ENCODE measurements at regions not wholly inside any gene's neighbourhood (a gene's known extent, or its start where the extent isn't known, plus 50 kb on each side); places are given as distances from the start of the nearest gene placed in this dataset.
"Not testable (repeated sequence)": the region's sequence is repeated elsewhere in the genome, so short reads cannot be mapped to it uniquely, and the experiment has no call there.

DNA sequence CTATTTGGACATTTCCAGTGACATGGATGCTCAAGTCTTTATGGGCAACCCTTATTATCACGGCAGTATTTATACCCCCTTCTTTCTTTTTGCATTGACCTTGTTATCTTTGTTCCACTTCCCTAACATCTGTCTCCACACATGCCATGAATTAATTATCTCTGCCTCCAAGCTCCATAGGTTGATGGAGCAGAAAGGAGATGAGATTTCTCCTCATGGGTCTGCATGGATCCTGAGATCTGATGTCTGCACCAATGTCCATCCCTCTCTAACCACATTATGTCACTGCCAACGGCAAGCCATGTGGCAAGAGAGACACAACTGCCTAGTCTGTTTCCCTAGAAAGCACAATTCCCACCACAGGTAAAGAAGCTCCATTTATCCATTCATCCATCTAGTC is 416.8 kb upstream of the ASIC2 start:
- no peak for DNase-seq

- no peak for DNase-seq
Measured at GRCh38 chr17:33712120-33712519, 419.0 kb upstream of the ASIC2 start.

GRCh38 chr17:33716957-33717356 is 423.9 kb upstream of the ASIC2 start:
- no peak for DNase-seq

- not testable (repeated sequence) for DNase-seq
Measured at GRCh38 chr17:33723736-33724135, 430.6 kb upstream of the ASIC2 start.

GRCh38 chr17:33725675-33726271 is 432.7 kb upstream of the ASIC2 start:
- no peak for DNase-seq

DNA sequence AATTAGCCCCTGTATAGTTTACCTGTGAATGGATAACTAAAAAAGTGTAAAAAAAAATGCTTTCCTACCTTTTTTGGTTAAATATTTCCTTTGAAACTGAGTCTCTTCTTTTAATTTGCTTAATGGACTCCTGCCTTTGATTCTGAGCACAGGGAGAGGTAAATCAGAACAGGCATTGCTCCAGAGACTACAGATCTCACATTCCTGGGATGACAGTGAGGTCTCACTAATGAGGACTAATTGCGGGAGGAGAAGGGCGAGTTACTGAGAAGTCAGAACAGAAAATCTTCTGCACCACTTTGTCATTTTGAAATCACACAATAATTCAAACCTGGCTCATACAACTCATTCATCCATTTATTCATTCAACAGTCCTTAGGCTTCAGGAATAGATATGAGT is 437.0 kb upstream of the ASIC2 start:
- no peak for DNase-seq

DNA sequence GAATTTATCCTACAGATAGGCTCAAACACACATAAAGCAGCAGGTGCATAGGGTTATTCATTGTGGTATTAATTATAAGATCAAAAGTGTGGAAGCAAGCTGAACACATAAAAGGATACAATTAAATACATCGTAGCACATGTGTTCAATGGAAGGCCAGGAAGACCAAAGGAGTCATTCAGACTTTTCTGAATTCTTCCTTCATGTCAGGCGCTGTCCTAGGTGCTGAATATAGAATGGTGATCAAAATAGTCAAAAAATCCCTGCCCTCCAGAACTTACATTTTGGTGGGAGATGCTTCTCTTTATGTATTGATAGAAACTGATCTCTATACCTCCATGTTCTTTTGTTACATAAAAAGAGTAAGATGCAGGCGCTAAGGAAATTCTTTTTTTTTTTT is 439.0 kb upstream of the ASIC2 start:
- no peak for DNase-seq

- no peak for DNase-seq
Measured at GRCh38 chr17:33739714-33740113, 446.6 kb upstream of the ASIC2 start.

GRCh38 chr17:33745047-33745760 is 452.1 kb upstream of the ASIC2 start:
- DNase-seq: no peak

DNA sequence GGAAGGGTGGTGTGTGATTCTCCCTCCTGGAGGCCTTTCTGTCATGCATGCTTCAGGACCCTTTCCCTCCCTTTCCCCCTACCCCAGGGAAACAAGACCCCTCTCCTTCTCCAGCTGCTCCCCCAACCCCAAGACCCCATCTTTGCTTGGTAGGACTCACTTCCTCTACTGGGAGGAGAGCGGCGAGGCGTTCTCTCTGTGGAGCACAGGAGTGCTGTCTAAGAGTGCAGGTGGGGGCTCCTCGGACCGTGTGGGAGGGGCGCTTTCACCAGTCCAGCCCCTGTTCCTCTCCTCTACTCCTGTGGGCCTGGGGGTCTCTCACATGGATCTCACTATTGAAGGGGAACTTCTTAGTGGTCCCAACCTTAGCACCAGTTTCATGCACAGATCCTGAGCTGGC is 456.1 kb upstream of the ASIC2 start:
- DNase-seq: no peak

DNA sequence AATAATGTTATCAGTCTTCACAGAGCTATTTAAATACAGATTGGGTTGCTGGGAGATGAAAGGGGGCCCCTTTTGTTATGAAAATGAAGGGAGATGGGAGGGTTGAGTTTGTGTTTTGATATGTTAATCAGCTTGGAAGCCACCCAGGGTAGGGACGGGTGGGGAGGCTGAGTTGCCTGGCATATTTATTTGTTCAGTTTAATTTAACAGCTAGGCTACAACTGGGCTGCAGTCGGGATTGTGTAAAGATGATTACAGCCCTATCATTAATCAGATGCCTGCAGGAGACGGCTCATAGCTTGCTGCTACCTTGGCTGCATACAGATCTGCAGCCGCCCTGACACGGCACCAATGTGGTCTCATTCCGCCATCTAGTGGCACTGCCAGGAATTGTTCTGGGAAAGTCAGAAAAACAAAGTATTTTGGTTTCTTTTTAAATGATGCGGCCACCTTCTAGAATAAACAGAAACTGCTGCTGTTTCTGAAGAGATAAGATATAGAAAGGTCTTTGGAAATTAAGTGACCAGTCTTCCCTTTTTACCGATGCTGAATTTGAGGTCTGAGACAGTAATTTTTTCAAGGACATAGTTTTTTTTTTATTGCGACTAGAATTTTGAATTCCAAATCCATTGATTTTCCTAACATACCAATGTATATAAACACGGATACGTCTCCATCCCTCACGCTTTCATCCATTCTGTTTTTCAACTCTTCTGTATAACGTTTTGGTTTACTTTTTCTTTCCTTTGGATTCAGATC is 458.0 kb upstream of the ASIC2 start:
- DNase-seq: peak; percentile 62

DNA sequence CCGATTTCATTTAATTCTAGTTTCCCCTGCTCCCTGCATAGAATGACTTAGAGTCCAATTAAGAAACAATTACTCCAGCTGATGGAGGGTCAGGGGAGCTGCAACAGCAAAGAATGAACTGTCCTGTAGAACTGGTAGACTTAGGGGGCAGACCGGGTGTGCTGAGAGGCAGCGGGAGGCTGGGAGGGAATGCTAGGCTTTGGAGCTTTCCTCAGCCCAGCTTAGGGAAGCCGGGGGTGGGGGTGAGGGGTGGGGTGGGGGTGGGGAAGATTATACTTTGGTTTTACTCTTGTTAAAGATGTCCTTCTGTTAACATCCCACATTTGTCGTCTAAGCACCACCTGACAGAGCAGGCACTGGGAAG is 458.6 kb upstream of the ASIC2 start:
- DNase-seq: no peak

DNA sequence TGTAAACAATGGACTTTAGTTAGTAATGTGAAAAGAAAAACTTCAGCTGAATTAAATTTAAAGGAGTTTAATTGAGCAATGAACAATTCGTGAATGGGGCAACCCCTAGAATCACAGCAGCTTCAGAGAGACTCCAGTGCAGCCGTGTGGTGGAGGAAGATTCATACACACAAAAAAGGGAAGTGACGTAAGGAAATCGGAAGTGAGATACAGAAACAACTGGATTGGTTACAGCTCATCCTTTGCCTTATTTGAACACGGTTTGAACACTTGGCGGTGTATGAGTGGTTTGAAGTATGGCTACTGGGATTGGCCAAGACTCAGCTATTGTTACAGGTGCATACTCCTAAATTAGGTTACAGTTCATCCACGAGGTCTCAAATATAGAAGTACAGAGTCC is 460.4 kb upstream of the ASIC2 start:
- no peak for DNase-seq

- no peak for DNase-seq
Measured at GRCh38 chr17:33756021-33756420, 462.9 kb upstream of the ASIC2 start.

DNA sequence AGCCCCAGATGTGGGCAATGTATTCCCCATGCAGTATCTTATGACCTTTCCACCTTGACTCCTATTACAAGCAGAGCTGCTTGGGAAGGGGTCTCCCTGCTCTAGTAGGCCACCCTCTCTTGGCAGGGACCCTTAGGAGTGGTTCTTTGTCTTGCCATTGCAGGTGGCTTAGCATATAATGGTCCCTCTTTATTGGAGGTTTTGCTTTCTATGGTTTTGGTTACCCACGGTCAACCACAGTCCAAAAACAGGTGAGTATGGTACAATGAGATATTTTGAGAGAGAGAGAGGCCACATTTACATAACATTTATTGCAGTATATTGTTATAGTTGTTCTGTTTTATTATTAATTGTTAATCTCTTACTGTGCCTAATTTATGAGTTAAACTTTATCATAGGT is 472.8 kb upstream of the ASIC2 start:
- DNase-seq: no peak

- DNase-seq: no peak
Measured at GRCh38 chr17:33766721-33767120, 473.6 kb upstream of the ASIC2 start.

DNA sequence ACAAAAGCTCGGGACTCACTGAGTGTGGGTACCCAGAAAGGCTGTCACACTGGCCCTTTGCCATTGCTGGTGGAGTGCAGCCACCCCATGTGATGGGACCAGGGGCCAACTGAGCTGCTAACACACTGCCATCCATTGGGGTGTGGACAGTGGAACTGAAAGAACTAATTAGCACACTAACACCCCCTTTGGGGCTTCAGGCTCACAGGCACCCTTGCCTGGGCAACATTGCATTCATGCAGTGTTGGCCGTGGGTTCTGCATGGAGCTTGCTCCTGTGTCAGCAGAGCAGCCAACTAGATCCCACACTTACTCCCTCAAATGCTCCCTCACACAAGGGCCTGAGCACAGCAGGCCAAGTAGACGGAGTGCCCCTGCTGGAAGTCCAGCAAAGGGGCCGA is 476.0 kb upstream of the ASIC2 start:
- DNase-seq: no peak

DNA sequence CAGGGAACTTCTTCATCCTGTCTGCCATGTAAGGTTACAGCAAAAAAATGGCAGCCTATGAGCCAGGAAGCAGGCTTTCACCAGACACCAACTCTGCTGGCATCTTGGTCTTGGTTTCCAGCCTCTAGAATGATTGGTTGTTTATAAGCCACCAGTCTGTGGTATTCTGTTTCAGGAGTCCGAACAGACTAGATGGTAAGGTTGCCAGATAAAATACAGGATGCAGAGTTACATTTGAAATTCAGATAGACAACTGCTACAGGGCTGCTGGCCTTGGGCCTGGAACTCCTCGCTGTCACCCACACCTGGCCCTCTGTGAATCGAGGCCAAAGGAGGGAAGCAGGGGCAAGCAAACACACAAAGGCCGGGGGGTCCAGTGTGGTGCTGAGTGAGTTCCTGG is 478.8 kb upstream of the CCL2 start:
- no peak for DNase-seq

GRCh38 chr17:33776903-33777302 is 478.2 kb upstream of the CCL2 start:
- DNase-seq: no peak

DNA sequence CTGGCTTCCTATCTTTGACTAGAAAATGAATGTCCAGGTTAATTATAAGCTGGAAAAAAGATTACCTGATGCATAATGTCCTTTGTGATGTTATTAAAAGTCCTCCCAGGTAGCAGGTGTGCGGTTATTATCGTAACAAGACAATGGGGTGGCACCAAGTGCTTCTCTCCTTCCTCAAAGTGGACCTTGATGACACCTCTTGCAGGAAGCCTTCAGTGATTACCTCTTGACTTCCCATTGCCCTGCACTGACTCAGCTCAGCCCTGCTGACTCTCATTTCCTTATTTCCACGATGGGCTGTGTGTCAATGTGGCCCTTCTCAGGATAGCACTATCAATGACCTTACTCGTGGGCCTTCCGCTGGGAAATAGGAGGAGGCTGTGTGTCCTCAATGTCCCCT is 477.4 kb upstream of the CCL2 start:
- no peak for DNase-seq

DNA sequence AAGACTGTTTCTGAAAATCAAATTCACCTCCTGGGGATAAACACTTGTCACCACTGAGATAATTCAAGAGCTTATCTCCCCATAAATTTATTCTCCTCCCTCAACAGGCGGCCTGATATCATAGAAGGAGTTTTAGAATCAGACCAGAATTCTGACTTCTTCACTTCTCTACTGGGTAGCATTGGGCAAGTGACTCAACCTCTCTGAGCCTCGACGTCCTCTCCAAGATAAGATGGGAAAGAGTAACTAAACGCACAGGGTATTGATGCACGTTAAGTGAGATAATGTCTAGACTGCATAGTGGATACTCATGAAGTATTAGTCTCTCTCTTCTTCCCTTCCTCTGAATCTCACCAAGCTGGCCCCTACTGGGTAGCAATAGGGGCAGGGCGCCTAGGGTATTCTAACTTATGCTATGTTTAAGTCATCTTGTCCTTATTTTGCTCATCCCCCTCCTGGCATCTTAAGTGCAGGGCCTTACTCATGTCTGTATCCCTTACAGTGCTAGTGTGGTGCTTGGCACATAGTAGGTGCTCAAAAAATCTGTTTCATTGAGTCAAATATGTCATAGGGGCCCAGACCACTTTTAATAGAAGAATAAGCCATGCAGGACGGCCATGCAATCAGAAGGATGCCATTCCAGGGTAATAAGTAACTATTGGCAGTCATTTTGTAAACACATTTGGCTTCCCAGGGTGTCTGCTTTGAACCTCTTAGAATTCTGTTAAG is 476.4 kb upstream of the CCL2 start:
- DNase-seq: no peak

GRCh38 chr17:33779234-33779591 is 475.9 kb upstream of the CCL2 start:
- DNase-seq: peak; percentile 20

- no peak for DNase-seq
Measured at GRCh38 chr17:33785281-33785680, 469.8 kb upstream of the CCL2 start.

GRCh38 chr17:33786478-33786877 is 468.6 kb upstream of the CCL2 start:
- no peak for DNase-seq

Data from activated CD8-positive, alpha-beta memory T cell treated with anti-CD3 and anti-CD28 coated beads, Interleukin-2, amount 50 U/mL, for 4 hours (primary cell).